ENCODE measurements at regions not wholly inside any gene's neighbourhood (a gene's known extent, or its start where the extent isn't known, plus 50 kb on each side); places are given as distances from the start of the nearest gene placed in this dataset.

DNA sequence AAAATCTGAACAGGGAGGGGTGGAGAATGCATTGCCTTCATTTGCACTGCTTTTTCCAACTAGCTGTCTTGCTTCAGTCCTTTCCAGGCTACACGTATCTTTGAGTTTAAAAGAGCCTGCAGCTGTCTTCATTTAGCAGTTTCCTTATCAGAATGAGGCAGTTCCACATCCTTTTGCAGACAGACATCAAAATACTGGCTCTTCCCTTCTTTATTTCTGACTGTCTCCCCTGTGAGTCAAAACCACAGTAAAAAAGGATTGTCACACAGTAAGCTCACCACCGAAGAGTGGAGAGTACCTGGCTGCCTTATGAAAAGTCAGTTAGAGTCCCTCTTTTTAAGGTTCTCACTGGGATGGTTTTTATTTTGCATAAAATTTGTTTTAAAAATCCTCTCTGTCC lies 205.5 kb upstream of the CD96 start:
- TF ChIP-seq, protein P1, sequence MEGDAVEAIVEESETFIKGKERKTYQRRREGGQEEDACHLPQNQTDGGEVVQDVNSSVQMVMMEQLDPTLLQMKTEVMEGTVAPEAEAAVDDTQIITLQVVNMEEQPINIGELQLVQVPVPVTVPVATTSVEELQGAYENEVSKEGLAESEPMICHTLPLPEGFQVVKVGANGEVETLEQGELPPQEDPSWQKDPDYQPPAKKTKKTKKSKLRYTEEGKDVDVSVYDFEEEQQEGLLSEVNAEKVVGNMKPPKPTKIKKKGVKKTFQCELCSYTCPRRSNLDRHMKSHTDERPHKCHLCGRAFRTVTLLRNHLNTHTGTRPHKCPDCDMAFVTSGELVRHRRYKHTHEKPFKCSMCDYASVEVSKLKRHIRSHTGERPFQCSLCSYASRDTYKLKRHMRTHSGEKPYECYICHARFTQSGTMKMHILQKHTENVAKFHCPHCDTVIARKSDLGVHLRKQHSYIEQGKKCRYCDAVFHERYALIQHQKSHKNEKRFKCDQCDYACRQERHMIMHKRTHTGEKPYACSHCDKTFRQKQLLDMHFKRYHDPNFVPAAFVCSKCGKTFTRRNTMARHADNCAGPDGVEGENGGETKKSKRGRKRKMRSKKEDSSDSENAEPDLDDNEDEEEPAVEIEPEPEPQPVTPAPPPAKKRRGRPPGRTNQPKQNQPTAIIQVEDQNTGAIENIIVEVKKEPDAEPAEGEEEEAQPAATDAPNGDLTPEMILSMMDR (IDR thresholded peaks at IDR 0.05), result no peak
- no peak for ATAC-seq (ENCODE audit: low read depth)
- DNase-seq, result no peak
- no peaks in the 10 kb centered on the region for H3K4me1 Mint-ChIP-seq
- ChIA-PET POLR2A (no interaction called here), CTCF (no interaction called here)
- H3K4me3 Mint-ChIP-seq, result no peak overlapping the region
- peaks cover 3% of the 10 kb centered on the region for H3K9me3 Mint-ChIP-seq
- intact Hi-C loops (cut with micrococcal nuclease), result no loop called here
- no peak overlapping the region for H3K27ac Mint-ChIP-seq
- H3K36me3 Mint-ChIP-seq (ENCODE audit: low read depth), result no peaks in the 10 kb centered on the region
- no peaks in the 10 kb centered on the region for H3K27me3 Mint-ChIP-seq

GRCh38 chr3:111338059-111338698 lies 203.8 kb upstream of the CD96 start:
- ChIA-PET POLR2A (no interaction called here), CTCF (no interaction called here)
- ATAC-seq (ENCODE audit: low read depth), result no peak
- no peaks in the 10 kb centered on the region for H3K27me3 Mint-ChIP-seq
- H3K27ac Mint-ChIP-seq, result no peak overlapping the region
- no peaks in the 10 kb centered on the region for H3K4me1 Mint-ChIP-seq
- no peaks in the 10 kb centered on the region for H3K36me3 Mint-ChIP-seq (ENCODE audit: low read depth)
- DNase-seq, result no peak
- TF ChIP-seq, protein P1 (IDR thresholded peaks at IDR 0.05), result no peak
- H3K9me3 Mint-ChIP-seq, result peaks cover 3% of the 10 kb centered on the region
- intact Hi-C loops (cut with micrococcal nuclease), result no loop called here
- H3K4me3 Mint-ChIP-seq, result no peak overlapping the region

DNA sequence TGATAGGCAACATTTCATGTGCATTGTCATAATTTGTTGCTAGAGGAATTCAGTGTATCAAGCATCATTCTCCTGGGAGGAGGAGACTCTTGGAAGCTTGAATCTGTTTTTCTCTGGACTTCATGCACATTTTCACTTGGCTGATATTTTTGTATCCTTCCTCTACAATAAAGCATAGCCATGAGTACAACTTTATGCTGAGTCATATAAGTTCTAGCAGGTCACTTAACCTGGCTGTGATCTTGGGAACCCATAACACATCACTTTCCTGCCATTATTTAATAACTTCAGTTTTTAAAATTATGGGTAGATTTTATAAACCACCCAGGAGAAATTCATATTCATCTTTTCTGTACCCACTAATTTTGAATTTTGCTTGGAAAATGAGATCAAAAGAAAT lies 203.0 kb upstream of the CD96 start:
- DNase-seq (no peak), ATAC-seq (ENCODE audit: low read depth) (no peak)
- no peaks in the 10 kb centered on the region for H3K4me1 Mint-ChIP-seq
- intact Hi-C loops (cut with micrococcal nuclease), result no loop called here
- H3K27ac Mint-ChIP-seq, result no peak overlapping the region
- ChIA-PET POLR2A (no interaction called here), CTCF (no interaction called here)
- no peak overlapping the region for H3K4me3 Mint-ChIP-seq
- H3K27me3 Mint-ChIP-seq, result no peaks in the 10 kb centered on the region
- no peaks in the 10 kb centered on the region for H3K36me3 Mint-ChIP-seq (ENCODE audit: low read depth)
- TF ChIP-seq, protein P1 (IDR thresholded peaks at IDR 0.05), result no peak
- H3K9me3 Mint-ChIP-seq, result peaks cover 3% of the 10 kb centered on the region

DNA sequence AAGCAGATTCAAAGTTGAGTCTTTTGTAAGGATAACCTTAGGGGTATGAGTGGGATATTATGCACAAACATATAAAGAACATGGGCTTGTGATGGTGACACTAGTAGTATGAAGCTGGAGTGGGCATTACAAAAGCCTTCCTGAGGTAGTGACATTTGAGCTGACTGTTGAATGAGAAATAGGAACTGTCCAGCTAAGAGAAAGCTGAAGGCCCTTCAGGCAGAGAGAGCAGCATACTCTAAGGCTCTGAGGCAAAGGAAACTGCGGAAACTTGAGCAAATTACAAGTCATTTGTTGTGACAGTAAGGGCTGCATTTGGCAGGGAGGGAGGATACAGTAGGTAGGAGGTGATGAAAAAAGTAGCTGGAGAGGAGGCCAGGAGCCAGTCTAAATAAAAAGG lies 190.7 kb upstream of the CD96 start:
- DNase-seq (no peak), ATAC-seq (ENCODE audit: low read depth) (no peak)
- TF ChIP-seq, protein P1 (IDR thresholded peaks at IDR 0.05), result no peak
- peaks cover 3% of the 10 kb centered on the region for H3K9me3 Mint-ChIP-seq
- H3K27ac Mint-ChIP-seq, result no peak overlapping the region
- peaks cover 5% of the 10 kb centered on the region for H3K27me3 Mint-ChIP-seq
- H3K4me3 Mint-ChIP-seq, result no peak overlapping the region
- H3K4me1 Mint-ChIP-seq, result no peaks in the 10 kb centered on the region
- ChIA-PET CTCF (no interaction called here), POLR2A (no interaction called here)
- intact Hi-C loops (cut with micrococcal nuclease), result no loop called here
- no peaks in the 10 kb centered on the region for H3K36me3 Mint-ChIP-seq (ENCODE audit: low read depth)

DNA sequence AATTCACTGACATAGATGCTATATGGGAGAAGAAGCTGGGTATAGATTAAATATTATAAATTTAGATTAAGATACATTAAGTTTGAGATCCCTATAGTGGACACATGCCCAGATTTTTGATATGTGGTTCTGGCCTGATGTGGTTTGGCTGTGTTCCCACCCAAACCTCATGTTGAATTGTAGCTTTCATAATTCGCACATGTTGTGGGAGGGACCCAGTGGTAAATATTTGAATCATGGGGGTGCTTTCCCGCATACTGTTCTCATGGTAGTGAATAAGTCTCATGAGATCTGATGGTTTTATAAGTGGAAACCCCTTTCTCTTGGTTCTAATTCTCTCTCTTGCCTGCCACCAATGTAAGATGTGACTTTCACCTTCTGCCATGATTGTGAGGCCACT lies 189.4 kb upstream of the CD96 start:
- Mint-ChIP-seq H3K27ac (no peak overlapping the region), H3K4me1 (no peaks in the 10 kb centered on the region), H3K36me3 (ENCODE audit: low read depth) (no peaks in the 10 kb centered on the region), H3K9me3 (no peaks in the 10 kb centered on the region), H3K27me3 (no peaks in the 10 kb centered on the region), H3K4me3 (no peak overlapping the region)
- CTCF ChIA-PET, result no interaction called here
- TF ChIP-seq, protein P1 (IDR thresholded peaks at IDR 0.05), result no peak
- POLR2A ChIA-PET, result no interaction called here
- no peak for DNase-seq
- intact Hi-C loops (cut with micrococcal nuclease), result no loop called here
- no peak for ATAC-seq (ENCODE audit: low read depth)

All from activated B cell treated with CpG ODN at 0.5 μM for 24 hours (primary cell).